SIG-M5 treated with dmso at 0.1 percent for 504 hours (cell line): ENCODE measurements at regions not wholly inside any gene's neighbourhood (a gene's known extent, or its start where the extent isn't known, plus 50 kb on each side); places are given as distances from the start of the nearest gene placed in this dataset.

ENCODE experiments used
- DNase-seq: peaks from one replicate; lab custom pipeline; 2025; ENCODE audit not compliant: unreplicated experiment; lab: John Stamatoyannopoulos, UW

- DNase-seq: no peak
Observed at GRCh38 chr2:239749272-239749873, 275.8 kb downstream of the NDUFA10 start.

- DNase-seq: no peak
Observed at GRCh38 chr2:239748811-239749210, 276.3 kb downstream of the NDUFA10 start.

- DNase-seq: no peak
Observed at GRCh38 chr2:239747771-239748170, 277.4 kb downstream of the NDUFA10 start.

DNA sequence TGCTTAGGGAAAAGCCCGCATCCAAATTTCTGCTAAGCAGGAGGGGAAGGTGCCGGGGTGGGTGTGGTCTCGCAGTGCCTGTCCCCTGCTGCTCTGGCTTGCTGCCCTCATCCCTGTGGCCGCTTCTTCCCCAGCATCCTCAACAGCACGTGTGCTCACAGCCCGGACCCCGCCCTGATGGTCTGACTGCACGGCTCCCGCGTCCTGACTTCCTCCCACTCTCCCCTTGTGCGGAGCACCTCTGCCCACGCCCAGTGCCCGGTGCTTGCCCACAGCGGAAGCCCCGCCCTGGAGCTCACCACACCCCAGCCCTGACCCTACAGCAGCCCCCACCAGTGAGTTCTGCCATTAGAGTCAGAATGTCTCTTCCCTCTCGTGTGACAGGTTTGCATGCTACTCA is 277.9 kb downstream of the NDUFA10 start:
- DNase-seq: no peak

GRCh38 chr2:239746559-239747246 is 278.4 kb downstream of the NDUFA10 start:
- no peak for DNase-seq

DNA sequence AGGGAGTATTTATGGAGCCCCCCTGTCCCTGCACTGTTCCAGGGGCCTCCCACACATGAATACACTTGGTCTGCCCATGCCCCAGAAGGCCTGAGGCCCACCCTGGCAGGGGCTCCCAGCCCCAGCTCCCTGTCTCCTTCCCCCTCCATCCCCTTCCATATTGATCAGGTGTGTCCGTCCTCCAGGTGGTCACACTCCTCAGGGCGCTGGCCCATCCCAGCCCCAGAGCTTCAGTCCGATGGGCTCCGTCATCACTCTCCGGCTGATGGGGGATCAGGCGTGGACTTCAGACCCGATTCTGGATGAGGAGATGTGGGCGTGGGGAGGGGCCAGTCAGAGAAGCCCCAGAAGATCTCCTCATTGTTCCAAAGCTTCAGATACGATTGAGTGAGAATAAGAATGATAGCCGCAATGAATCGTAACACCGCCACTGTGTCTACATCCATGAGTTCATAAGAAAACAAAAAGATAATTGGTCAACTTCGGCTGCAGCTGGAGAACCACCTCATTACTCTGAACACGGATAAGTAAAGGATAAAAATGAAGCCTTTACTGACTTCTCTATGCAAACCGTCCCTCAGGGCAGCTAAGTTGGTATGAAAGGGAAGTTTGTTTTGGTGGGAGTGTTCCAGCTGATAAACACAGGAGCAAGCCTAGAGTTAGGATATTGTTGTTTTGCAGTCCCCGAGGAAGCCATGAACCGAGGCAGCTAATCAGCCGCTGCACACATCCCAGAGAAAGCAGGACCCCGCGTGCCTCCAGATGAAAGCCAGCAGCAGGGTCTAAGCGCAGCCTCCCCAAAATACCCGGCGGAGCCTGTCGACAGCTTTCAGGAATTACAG is 279.5 kb downstream of the NDUFA10 start:
- no peak for DNase-seq

DNA sequence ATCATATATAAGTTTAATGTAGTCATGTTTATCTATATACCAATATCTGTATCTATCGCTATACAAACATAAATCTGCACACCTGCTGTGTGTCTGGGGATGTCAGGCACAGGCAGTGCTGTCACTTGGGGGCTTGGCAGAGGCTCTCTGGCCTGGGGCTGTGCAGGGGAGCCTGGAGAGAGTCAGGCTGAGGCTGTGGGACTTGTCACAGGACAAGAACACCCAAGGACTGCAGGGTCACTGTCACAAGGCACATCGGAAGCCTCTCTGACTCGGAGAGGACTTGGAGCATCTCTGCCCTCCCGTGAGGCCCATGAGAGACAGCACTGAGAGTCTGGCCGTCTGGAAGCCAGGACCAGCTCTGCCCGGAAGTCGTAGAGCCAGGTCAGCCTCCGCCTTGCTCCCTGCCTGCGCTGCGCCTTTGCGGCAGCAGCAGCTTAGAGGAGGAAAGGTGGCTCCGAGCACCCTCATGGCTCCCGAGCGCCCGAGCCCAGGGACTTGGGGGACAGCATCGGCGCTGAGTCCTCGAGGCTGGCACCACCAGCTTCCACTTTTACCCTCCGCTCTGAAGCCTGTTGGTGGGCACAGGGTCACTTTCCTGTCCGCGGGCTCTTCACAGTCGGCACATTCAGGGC is 280.3 kb downstream of the NDUFA10 start:
- DNase-seq: no peak

- no peak for DNase-seq
Observed at GRCh38 chr2:239743206-239743605, 281.9 kb downstream of the NDUFA10 start.

DNA sequence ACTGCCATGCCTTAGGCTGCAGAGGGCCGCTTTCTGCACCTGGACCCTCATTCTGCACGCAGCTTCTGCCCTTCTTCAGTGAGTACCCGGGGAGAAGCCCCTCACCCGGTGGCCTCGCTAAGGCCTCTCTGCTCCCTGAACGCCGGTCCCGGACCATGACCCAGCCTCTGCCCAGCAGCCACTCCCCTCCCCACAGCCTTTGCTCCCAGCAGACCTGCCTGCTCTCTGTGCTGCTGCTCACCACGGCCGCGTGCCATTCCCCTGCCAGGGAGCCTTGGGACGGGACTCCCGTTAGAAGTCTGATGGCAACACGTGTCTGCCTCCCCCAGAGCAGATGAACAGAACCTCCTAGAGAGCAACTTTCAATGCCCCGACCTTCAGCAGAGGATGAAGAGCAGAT is 282.8 kb downstream of the NDUFA10 start:
- no peak for DNase-seq

DNA sequence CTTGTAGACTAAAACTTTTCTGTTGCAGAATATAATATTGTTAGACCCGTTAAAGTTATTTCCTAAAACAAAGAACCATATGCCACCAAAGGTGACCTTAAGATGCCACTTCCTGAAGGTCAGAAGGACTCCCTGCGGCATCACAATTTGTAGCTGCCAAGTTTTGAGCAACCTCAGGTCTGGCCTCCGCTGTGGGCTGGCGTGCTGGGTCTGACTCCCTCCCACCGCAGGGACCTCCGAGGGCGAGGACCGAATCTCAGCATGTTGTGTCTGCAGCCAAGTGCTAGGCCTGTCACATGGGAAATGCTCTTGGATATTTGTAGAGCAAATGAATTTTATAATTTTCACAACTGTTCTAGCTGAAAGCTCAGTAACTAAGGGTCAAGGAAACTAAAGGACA is 285.9 kb downstream of the NDUFA10 start:
- DNase-seq: no peak

DNA sequence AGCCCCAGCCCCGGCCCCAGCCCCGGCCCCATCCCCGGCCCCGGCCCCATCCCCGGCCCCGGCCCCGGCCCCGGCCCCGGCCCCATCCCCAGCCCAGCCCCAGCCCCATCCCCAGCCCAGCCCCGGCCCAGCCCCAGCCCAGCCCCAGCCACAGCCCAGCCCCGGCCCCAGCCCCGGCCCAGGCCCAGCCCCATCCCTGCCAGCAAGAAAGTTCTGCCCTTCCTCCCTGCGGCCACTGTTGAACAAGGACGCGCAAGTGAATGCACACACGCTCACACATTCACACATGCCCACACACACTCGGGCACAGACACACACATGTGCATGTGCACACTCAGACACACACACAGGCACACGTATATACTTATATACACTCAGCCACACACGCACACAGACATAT is 287.0 kb downstream of the NDUFA10 start:
- no peak for DNase-seq

DNA sequence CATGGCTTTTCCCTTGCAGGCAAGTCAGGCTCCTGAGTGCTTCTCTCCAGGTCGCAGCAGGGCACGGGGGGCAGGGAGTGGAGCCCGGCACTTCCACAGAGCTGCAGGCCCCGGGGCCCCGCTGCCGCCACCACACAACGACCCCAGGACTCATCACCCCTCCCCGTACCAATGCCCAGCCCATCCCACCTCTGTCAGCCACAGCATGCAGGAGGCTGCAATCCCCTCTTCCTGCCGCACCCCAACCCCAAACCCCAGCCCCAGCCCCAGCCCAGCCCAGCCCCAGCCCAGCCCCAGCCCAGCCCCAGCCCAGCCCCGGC is 288.0 kb downstream of the NDUFA10 start:
- DNase-seq: no peak

- DNase-seq: no peak
Observed at GRCh38 chr2:239736358-239737143, 288.6 kb downstream of the NDUFA10 start.

DNA sequence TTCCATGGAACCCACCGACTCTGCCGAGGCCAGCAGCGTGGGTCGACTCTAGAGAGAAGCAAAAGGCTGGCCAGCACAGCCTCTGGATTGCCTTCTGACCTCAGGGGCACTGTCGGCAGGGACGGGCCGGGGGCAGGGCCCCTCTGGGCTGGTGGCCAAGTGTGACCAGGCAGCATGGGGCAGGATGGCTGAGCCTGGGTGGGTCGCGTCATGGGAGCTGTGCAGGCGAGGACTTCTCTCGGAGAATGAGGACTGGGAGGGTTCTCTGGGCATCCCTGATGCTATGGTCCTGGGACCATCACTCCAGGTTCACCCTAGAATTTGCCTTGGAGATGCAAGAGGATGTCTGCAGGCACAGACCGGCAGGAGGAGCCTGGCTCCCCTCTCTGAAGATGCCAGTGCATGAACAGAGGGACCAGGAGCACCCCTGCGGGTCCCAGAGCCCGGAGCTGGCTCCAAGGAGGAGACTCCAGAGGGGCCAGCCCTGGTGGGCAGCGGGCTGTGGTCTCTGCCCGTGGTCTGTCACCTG is 289.2 kb downstream of the NDUFA10 start:
- DNase-seq: no peak

GRCh38 chr2:239735131-239735828 is 289.9 kb downstream of the NDUFA10 start:
- DNase-seq: no peak

DNA sequence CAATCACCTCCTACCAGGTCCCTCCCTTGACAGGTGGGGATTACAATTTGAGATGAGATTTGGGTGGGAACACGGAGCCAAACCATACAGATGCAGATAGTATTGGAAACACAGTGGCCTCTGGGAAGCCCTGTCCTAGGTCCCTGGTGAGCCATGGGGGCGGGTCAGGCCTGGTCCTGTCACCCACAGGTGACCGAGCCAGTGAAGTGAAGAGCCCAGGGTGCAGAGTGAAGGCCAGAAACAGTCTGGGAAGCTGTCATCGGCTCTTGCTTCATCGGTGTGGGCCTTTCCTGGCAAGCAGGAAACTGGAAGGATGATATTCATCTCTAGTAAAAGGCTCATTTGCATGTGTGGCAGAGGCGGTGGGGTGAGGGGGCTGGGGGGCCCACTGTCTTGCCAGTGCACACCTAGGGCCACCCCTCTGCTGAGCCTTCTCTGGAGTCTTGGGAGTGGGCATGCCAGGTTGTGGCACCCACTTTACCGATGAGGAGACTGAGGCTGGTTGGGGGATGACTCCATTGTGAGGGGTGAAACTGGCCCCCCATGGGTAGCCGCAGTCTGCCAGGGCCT is 290.6 kb downstream of the NDUFA10 start:
- DNase-seq: no peak

GRCh38 chr2:239732666-239733010 is 292.5 kb downstream of the NDUFA10 start:
- DNase-seq: no peak

DNA sequence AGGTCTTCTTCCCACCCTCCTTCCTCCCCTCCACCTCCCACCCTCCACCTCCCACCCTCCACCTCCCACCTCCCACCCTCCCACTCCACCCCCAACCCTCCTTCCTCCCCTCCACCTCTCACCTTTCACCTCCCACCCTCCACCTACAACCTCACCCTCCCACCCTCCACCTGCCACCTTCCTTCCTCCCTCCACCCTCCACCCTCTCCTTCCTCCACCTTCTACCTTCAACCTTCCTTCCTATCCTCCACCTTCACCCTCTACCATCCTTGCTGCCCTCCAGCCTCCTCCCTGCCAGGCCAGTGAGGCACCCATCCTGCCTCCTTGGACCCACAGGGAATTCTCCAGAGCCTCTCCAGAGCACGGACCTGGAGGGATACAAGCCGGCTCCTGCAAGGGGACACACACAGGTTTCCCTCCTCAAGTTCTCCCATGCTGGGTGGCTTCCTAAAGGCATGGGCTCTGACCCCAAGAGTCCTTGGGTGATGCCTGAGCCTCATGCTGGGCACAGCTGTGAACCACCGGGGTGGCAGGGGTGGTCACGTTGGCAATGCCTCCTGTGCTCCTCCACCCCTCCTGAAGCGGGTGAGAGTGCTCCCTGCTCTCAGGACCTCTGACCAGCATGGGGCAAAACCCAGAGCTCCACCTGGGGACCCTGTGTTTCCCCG is 293.0 kb downstream of the NDUFA10 start:
- no peak for DNase-seq

- no peak for DNase-seq
Observed at GRCh38 chr2:239731422-239731821, 293.7 kb downstream of the NDUFA10 start.
